ENCODE measurements at regions not wholly inside any gene's neighbourhood (a gene's known extent, or its start where the extent isn't known, plus 50 kb on each side); places are given as distances from the start of the nearest gene placed in this dataset.
"Not testable (repeated sequence)": the region's sequence is repeated elsewhere in the genome, so short reads cannot be mapped to it uniquely, and the experiment has no call there.

DNA sequence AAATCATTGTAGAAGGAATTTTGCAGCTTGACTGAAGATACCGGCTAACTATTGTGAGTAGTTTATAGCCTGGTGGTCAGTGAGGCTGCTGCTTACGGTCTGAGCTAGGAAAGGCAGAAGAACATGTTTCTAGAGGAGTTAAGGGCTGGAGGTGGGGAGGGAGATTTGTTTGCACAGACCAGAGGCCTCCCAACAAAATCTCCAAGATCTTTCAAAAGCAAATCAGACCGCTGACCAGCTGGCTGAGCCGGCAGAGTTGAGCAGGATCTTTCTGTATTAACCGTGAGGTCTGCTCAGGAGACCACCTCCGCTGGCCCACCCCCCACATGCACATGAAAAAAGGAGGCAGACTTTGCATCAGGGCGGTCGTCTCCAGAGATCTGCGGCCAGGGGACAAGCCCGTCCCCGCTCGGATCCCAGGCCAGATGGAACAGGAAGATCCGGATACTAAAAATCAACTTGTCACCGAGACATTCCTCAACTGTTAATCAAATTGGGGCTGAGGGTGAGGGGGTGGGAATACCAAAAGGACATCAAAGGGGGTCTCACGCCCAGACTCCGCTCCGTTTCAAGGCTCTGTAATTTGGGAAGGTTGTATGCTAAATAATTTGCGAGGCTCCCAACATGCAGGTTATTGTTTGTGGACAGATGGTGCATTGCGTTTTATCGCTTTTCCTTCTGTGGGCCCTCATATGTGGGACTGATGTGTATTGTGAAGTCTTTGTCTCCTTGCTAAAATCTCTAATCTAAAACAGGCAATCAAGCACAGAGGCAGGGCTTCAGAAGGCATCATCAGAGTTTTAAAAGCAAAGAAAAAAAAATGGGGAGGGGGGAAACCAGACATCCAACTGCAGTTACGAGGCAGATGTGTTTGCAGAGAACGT lies 319.0 kb downstream of the ZNF536 start:
- no peak for DNase-seq

DNA sequence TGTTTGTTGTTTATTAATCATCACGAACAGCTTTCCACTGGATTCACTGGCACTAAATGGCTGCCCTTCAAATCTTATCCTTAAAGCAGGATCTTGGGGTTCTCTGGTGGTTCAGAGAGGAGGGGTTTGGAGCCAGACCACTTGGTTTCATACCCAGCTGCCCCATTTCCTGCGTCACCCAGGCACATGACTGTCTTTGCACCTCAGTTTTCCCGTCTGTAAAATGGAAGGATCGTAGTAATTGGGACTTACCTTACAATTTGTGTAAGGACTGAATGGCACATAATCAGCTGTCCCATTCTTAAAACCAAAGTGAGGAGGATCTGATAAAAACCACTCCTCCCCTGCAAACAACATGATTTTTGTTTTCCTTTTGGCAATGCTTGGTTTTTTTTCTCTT lies 318.3 kb downstream of the ZNF536 start:
- no peak for DNase-seq

DNA sequence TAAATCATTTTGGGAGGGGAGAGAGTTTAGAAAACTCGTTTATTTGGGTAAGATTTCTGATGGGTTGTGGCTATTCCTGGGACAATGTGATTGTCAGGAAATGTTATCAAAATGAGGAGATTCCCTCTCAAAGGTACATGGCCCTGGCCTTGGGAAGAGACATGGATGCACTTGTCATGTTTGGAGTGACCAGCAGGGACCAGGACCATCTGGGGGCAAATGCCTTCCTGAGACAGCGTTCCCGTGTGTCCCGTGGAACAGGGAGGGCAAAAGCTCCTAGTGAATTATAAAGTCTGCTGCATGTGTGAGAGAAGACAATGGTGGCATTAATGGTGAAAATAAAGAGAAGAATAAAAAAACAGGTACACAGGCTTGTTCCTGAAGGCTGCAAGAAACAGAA lies 317.3 kb downstream of the ZNF536 start:
- no peak for DNase-seq

DNA sequence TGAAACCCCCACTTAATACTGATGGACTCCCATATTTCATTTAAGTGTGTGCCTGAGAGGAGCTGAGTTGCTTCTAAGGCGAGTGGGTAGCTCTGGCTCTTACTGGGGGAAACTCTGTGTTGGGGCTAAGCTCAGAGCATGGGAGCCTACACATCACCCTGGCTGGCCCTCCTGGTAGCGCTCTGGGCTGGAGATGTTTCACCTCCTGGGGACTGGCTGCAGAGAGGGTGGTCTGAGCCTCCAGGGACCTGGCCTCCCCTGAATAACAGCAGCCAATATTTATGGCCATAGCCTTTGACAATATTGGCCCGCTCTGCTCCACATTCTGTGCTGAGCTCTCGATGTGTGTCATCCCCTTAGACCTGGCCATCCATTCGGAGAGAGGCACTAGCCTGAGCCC lies 316.5 kb downstream of the ZNF536 start:
- DNase-seq, result no peak

DNA sequence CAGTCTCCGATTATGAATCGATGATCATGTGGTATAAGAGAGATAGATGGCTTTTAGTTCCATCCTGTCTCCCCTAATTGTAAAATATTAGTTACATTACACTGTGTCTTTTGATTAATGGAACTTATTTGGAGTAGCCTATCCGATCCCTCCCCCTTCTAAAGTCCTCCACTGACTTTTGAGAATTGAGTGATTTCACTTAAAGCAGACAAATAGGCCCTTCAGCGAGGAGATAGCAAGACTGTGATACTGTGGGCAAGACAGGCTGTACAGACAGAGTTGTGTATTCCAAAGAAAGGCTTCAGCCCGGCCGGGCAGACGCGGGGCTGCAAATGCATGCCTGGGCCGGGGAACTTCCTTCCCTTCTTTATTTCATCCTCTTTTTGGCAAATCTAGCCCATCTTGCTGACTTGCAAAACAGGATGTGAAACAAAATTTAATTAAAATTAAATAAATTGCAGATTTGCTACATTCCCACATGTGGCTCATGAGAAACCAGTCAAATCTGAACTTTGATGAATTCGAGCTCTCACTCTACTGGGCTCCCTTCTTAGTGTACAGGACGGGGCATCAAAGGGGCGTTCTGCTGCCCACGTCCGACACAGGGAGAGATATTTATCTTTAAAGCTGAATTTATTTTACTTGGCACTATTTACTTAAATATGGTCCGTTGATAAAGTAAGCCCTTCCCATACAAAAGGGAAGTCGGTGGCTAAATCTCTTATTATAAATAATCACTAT lies 314.8 kb downstream of the ZNF536 start:
- no peak for DNase-seq

DNA sequence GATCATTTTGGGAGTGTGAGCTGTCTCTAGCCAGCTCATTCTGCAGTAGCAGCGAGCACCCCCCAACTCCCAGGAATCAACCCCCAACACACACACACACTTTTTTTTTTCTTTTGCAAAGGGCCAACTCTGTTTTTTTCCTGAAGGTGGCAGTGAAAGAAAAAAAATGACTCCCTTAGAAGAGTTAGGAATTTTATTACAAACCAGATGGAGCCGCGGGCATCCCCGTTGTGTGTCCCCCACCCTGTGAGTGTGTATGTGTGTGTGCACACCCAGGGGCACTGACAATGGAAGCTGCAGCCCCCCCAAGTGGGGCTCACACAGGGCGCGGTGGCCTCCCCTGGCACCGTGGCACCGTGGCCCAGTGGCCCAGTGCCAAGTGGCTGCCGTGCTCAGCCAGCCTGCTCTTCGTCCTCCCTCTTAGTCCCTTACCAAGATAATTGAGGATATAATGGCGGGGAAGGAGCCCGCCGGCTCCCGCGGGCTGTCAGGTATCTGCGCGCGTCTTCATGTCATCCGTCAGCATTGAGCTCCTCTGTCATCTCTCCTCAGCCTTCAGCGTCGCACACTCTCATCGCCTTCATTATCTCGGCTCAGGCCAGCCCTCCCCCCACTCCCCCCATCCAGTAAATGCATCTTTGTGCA lies 314.1 kb downstream of the ZNF536 start:
- no peak for DNase-seq

DNA sequence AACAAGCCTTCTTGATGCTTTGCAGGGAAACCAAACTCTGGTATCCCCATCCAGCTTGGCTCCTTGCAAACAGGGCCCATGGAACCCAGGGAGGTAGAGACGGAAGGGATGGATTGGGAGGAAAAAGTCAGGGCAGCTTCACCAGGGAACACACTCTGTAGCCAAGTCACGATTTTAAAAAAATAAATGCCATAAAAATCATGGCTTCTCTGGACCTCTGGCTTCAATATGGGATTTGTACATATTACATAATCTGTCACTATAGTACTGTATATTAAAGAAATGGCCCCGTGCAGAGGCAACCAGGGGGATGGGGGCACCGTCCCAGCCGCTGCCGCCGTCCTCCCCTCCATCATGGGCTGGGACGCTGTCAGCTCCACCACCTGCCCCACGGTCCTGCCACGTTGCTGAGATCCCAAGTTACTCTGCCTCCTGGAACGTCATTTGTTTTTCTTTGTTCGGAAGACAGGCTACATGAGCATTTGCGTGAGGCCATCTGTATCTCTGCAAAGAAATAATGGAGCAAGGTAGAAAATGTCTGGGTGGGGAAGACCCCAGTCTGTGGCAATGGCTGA lies 313.3 kb downstream of the ZNF536 start:
- DNase-seq, result no peak

DNA sequence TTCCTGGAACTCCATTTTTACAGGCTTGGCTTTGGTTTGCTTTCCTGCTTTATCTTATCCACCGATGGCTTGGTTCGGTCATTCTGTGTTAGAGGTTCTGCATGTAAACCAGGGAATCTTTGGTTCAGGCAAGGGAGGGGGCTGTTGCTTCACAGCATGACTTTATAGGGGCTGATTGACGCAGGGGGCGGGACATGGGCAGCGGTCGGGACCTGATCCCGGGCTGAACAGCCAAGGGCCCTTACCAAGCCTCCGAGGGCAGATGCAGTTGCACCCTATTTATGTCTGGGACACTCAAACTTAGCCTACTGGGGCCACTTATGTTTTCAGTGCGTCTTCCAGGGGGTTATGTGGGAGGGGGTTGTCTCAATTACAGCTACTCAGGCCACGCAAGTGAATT lies 312.4 kb downstream of the ZNF536 start:
- DNase-seq, result no peak

DNA sequence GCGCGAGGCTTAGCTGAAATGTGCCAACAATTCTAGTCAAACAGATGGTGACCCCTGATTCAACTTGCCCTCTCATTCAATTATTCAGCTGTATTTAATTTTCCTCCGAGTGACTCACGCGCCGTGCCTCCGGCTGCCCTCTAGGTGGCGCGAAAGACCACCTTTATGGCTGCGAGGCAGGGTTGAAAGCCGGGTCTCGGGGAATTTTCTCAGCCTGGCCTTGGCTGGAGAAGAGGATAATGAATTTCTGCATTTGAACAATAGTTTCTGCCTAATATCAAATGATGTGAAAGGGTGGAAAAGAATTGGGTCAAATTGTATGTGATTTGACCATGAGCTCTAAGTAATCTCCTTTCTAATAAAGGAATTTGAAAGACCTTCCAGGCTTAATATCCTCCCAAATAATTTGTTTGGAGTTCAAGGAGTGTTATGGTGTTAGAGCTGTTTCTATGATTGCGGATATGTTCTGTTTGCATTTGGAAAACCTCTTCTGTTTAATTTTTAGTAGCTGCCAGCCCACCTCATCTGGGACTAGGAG lies 310.9 kb downstream of the ZNF536 start:
- DNase-seq, result peak; percentile 78

DNA sequence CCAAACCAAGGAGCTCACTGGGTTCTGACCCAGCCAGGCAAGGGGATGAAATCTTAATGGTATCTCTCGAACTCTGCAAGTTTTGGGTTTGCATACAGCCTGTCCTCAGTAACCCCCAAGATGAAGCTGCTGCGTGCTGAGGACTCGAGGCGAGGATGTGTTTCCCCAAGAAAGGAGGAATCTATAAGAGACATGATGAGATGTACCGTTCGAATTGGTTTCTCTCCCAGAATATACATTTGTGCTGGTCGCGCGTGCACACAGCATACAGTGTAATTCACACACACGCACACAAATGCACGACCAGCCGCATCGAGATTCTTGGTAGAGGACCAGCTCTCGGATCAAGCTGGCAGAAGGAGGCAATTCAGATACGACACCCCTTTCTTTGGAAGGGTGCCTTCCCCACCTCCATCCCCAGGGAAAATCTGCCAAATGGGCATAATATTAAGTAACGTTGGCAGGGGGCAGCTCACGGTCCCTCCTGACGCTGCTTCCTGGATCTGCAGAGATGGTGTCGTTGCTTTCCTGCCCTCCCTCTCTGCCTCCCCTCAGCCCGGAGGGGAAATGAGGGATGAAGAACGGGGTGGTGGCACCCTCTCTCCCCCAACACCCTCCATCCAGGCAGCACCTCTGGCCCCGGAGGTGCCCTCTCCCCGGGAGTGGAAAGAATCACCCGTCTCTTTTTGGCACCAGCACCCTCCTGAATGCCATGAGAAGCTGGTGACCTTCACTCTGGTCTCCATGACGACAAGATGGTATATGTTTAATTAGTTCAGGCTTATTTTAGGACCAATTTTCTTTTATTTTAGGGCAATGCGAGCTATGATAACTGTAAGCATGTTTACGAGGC lies 310.2 kb downstream of the ZNF536 start:
- no peak for DNase-seq

DNA sequence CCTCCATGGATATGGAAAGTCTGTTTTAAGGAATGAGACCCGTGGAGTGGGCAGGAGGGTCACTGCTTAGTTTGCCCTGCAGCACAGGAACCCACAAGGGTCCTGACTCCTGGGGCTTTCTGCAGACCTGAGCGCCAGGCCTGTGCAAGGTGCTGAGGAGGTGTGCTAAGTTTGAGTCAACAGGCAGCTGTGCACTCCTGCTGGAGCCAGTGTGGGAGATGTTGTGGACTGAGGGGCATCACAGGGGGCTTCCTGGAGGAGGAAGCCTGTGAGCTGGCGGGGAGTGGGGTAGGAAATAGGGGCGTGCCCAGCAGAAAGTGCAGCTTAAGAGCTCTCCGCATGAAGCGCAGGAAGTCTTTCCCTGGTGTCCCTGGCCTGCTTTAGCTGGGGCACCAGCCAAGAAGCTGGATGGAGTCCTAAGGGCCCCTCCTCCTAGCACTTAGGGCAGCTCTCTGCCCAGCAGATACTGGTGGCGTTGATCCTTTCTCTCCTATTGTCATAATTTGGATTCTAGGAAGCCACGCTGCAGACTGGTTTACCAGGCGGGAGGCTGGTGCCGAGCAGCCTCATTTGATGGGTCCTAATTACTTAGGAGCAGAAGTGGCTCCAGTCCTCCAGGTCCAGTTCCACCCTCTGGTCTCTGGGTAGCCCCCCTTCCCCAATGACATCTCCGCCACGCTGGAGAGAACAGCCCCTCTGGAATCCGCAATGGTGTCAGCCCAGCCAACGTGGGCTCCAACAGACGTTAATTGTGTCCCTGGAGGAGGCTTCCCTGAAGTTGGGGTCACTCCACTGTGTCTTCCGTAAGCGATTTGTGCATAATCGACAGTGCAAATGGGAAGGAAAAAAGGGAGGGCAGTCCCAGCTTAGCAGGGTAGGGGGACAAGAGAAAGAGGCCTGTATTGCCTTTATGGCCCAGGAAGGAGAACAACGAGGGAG lies 309.2 kb downstream of the ZNF536 start:
- DNase-seq, result no peak

DNA sequence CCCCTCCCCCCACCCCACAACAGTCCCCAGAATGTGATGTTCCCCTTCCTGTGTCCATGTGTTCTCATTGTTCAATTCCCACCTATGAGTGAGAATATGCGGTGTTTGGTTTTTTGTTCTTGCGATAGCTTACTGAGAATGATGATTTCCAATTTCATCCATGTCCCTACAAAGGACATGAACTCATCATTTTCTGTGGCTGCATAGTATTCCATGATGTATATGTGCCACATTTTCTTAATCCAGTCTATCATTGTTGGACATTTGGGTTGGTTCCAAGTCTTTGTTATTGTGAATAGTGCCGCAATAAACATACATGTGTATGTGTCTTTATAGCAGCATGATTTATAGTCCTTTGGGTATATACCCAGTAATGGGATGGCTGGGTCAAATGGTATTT lies 308.2 kb downstream of the ZNF536 start:
- not testable (repeated sequence) for DNase-seq

DNA sequence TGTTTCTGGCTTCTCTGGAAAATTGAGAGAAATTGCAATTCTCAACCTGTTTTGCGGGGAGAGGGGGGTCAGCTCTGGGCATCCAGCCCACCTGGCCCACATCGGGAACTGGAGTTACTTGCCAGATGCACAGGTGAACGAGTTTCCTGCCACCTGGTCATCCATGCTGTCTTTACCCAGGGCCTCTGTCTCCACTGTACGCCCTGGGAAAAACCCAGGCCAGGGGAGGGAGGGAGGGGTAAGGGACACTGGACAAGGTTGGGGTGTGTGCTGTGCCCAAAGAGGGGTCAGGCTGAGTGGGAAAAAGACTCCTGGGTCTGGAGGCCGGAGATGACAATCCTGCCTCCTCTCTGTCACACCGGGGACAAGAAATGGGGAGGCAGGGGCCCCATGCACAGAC lies 307.6 kb downstream of the ZNF536 start:
- no peak for DNase-seq

DNA sequence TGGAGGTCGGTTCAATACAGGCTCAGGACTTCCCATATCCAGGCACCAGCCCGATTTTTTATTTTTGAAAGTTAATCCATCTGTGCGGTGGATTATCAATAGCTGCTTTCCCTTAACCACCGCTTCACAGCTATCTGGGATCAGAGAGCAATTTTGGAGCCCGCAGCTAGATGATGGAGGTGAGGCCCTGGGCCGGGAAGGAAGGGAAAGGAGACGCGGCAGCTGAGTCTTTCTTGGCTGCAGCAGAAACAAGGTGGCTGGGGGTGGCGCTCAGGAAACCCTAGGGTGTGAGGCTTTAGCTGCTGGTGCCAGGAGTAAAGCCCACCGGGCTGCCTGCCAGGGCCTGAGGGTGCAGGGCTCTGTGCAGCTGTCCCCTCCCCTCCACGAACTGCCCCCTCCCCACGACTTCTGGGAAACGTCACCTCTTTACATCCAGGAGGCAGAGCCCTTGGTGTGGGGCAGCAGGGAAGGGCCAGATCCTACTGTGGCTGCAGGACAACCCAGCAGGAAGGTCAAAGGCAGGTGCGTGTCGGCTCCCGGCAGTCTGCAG lies 307.0 kb downstream of the ZNF536 start:
- no peak for DNase-seq

DNA sequence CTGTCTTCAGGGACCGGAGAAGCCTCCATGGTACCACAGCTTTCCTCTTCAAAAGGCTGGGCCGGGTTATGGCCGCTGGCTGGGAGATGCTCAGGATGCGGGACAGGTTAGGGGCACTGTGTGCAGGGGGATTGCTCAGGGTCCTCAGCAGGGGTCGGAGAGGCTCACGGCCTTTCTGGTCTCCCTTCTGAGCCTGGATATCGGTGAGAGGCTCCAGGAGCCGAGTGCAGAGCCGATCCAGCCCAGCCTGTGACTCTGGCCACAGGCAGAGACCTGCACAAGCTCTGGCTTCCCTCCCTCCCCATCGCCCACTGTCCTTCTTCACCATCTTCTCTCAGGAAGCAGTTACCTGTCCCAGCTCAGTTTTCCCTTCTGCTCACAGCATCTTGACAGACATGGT lies 306.0 kb downstream of the ZNF536 start:
- DNase-seq, result no peak

DNA sequence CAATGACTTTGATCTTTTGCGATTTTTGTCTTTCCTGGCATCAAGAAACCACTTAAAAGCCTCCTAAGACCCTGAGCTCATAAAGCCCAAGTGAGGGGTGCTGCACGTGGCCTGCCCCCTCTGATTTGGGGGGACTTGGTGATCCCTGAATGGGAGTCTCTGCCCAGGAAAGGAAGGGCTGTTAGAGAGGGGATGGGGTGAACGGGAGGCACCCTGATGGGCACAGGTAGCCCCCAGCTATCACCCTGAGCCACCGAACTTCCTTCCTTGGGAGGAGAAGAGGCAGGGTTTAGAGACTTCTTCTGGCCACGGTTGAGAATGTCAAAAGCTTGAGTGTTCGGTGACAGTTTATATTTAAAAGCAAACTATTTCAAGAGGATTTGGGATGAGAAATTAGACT lies 305.5 kb downstream of the ZNF536 start:
- DNase-seq, result no peak

DNA sequence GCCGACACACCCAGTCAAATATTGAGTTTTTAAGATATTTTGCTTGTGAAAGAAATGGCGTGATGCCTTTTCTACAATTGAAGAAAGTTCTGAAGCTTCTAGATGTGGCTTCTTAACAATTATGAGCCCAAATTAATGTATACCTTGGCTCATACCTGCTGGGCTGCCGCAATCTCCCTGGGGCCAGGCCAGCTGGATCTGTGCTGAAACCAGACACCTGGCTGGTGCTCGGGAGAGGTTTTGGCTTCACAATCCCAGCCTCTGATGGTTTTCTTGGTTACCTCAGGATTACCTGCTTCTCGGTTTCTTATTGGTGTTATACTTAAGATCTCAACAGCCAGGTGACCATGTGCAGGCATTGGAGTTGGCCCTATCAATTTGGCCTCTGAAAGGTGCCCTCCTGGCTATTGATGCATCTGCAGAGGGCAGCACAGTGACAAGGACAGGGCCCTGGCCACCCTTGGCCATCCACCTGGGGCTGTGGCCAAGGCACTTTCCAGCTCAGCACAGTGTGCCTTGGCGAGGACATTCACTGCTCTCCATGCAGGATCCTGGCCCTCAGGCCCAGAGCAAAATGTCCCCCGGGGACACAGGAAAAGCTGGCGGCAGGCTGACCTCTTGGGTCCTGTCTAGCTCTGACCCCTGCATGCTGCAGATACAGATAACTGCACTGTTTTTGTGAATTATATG lies 305.0 kb downstream of the ZNF536 start:
- no peak for DNase-seq

DNA sequence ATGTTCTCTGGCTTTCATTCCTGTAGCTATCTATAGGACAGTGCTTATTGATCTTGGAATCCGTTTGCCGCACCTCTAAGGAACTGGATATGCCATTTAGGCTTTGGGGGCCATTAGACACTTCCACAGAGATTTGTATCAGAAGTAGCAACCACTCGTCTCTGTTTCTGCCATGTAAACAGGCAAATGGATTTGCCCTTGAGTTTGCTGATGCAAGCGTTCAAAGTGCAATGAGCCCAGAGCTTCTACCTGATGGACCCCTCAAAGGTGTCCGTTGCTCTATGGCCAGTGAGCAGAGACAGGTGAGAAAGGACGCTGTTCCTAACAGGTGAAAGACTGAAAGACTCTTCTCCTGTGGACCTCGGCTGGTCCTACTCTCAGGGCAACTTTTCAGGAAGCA lies 302.9 kb downstream of the ZNF536 start:
- no peak for DNase-seq

DNA sequence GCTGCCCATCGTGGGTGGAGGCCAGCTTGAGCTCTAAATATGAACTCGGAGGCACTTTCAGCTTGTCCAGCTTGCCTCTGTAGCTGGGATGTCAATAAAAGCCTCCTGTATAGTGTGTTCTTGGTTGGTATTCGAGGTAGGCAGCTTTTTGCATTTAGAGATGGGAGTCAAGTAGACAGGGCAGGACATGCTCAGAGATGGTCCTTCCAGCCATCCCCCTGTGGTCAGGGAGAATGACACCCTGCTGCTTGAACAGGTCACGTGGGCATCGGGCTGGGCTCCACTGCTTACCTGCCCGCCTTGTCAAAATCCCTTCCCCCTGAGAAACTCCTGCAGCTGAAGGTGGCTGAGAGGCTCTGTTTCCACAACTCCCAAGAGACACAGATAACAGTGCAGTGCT lies 302.5 kb downstream of the ZNF536 start:
- DNase-seq, result no peak

DNA sequence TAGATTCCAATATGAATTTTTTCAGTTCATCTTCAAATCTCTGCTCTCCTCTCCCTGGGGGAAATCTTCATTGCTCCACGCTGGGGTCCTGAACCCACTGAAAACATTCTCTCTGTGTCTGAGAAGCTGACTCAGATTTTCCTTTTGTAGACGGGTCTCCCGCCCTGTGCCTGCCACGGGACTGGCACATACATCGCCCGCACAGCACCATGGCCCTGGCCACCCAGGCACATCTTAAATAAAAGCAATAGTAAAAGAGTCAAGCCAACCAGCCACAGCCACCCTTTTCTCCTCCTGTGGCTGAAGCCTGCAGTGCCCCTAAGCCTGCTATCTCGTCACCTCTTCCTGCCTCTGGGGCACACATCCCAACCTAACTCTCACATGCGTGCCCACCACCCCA lies 301.2 kb downstream of the ZNF536 start:
- DNase-seq, result no peak
